ENCODE measurements at regions not wholly inside any gene's neighbourhood (a gene's known extent, or its start where the extent isn't known, plus 50 kb on each side); places are given as distances from the start of the nearest gene placed in this dataset.

DNA sequence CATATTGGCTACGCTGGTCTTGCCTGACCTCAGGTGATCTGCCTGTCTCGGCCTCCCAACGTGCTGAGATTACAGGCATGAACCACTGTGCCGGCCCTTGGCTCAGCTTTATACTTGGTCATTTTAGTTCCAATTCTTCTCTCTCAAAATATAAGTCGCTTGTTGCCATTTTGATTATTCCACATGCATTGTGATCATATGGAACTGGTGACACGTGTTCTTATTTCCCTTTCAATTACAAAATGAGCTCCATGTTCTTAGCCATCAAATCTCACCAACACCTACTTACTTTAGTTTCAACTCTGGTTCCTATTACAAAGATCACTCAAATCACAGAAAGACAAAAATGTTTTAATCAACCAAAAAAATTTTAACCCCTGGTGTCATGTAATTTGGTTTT lies 1711.7 kb downstream of the TP53TG3F start:
- no peak for DNase-seq

DNA sequence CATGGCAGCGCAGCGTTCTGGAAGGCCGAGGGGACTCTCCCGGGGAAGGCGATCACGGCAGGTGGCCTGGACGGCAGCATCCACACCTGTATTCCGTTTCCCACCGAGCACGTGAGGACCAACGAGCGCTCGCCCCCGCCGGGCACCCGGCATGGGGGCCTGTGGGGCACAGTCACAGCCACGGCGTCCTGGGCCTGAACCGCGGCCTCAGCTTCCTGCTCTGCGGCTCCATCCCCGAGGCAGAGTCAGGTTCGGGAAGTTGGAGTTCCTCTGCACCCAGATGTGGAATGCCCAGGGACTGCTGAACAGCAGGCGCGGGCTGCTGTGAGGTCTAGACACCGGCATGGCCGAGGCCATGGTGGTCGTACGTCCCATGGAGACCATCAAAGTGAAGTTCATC lies 1713.9 kb downstream of the TP53TG3F start:
- DNase-seq: no peak

DNA sequence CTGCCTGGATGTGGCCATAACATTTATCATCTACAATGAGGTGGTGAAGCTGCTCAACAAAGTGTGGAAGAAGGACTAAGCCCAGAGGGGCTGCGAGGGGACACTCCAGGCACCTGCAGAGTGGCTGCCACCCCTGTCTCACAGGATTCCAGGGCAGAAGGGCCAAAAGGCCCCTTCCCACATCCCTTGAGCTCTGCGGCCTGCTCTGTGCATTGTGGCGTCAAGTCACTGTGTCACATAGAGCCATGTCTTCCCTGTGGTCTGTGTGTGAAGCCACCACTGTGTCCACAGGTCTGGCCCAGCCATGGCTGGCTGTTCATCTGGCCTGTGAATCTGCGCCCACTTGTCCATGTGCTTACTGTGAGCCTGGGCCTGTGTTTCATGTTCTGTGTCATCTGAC lies 1714.6 kb downstream of the TP53TG3F start:
- DNase-seq: no peak

DNA sequence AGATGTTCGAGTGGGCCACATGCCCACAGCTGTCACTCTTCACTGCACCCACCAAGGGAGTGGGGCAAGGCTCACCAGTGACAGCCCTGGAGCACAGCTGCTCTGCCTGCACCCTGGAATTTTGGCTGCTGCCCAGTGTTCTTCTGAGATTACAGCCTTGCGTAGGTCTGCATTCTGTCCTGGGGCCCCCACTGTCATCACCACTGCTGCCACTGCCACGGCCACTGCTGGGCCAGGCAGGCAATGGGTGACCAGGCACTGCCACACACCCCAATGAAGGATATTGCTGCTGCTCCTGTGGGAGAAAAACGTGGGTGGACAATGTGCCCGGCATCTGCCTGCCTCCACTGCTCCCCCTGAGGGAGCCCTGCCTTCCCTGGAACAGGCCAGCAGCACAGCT lies 1717.0 kb downstream of the TP53TG3F start:
- DNase-seq: no peak

DNA sequence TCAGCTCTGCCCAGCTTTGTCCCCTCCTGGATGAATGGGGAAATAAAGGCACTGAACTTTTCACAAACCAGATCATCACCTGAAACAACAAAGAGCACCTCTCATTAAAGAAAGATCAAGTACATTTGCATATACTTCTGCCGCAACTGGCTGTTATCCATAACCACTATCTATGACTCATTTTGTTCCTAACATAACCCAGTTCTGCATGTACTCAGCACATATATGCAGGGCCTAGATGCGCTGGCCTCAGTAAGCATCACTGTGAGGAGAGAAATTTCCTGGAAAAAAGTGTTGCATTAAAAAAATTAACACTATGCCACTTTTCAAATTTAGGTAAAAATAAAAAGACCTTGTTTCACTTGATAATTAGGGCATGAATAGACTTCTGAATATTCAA lies 1718.4 kb downstream of the TP53TG3F start:
- no peak for DNase-seq

DNA sequence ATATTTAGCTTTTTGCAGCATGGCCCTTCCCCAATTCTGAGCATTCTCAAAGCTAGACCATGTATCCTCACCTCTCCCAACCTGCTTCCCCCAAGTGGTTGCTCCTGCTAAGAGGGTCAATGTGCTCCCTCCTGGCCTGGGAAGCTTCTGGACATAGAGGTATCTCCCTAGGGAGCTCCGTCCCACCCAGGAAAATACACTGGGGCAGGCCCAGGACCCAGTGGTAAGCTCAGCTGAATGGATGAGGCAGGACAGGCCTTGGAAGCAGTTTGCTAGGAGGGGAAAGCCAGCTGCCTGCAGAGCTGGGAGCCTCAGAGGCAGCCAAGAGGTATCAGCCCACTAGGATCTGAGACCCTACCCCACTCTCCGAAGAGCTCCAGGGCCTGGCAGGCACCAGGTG lies 1721.6 kb downstream of the TP53TG3F start:
- no peak for DNase-seq

DNA sequence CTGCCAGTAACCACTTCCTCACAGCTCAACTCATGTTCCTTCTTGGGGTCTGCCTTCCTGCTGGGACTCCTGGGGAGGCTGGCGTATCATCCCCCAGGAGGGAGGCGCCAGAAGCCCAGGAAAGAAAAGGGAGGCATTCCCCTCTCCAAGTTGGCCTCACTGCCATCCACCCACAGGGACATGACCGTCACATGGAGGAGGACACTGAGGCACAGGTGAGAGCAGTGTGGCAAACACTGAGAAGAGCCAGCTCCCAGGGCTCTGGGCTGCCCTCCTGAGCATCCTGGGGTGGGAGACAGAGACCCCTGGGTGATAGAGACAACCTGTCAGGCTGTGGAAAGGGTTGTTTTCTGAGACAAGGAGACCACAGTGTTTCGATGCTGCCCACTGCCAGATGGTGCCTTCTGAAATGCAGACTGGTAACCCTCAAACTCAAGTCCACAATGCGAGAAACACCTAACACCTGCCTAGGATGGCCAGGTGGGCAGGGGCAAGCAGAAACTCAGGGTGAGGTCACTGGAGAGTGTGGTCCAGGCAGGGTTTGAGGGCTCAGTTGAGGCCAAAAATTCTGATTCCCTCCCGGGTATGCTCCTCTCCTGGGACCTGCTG lies 1722.1 kb downstream of the TP53TG3F start:
- DNase-seq: no peak

DNA sequence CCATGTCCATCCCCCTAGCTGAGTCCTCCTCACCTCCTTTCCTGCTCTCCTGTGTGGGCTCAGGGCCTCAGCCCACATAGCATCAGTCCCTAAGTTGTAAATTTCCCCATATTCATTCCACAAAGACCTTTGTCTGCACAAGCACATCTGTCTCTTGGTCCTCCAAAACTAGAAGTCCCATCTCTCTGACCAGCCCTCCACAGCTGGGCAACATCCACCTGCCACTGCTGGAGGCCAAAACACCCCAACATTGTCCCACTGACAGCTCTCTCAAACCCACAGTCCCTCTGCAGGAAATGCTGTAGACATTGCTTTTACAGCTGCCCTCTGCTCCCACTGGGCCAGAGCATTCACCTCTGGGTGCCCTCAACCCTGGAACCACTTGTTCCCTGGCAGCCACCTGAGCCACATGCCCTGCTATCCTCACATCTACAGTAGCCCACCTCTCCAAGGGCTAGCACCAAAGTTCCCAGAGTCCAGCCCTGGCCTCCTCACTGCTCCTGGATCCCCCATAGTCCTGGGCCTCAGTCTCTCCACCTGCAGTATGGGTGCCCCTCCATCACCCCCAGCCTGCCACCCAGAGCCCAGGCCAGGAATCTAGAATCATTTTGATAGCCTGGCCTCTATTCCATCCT lies 1722.7 kb downstream of the TP53TG3F start:
- no peak for DNase-seq

DNA sequence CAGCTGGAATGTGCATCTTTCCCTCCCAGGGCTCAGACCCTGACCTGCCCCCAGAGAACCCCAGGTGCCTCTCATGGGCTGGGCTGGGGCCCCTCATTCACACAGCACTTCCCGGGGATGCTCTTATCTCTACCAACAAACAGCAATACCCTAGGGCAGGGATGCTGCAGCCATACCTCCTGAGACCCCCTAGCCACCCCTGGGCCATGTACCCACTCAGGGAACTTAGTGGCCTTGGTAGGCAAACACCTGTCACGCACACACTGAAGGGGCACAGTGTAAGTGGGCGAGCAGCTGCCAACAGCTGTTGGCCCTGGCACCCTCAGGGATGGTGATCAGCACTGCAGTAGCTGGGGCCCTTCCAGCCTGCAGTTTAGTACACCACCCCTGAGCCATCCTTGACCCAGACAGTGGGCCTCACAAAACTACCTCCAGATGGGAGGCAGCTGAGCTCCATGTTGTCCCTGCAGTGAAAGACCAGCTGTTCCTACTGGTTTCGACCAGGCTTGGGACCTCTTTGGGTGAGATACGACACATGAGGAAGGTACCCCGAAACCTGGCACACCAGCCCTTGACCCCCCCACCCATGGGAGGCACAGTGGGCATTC lies 1723.6 kb downstream of the TP53TG3F start:
- no peak for DNase-seq

DNA sequence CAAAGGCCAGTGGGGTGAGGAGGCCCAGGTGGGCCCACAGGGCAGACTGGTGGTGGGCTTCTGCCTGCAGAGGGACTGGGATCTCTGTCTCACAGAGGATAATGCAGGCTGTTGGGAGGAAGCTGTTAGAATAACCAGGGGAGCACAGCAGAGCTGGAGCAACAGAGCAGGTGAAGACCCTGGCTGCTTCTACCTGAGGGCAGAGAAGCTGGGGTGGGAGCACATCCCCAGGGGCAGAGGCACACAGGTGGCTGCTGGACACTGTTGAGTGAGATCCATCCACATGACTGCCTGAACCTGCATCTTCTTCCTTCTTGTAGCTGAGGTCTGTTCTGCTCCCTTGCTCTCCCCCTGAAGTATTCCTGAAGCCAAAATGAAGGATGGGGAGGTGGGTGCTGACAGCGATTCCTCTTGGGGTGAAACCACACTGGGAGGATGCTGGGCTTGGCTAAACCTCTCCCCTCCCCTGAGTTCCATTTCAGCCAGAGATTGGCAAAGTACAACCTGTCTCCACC lies 1725.0 kb downstream of the TP53TG3F start:
- DNase-seq: no peak

DNA sequence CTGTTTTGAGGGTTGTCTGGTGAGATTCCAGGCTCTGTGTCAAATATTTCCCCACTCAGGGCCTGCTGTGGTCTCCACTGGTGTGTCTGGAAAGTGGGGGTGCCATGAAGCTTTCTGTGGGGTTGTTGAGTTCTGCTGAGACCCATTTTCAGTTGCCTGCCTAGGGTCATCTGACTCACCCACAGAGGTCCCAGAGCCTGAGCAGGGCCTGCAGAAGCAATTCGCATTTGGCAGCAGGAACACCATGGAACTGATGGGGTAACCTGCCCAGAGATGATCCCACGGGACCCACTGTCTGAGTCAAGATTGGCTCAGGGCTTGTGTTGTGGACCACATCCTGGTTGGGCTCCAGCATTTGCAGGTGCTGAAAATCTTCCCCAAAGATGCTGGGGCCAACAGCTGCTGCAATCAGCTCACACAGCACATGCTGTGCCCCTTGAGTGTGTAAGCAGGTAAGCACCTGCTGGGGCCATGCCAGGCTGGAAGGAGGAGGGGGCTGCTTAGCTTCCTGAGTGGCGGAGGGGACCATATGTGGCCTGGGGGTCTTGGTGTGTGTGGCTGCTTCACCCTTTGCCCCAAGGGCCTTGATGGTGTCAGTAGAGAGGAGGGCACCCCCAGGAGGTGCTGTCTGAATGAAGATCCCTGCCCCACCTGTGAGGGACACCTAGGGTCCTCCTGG lies 1726.1 kb downstream of the TP53TG3F start:
- no peak for DNase-seq

DNA sequence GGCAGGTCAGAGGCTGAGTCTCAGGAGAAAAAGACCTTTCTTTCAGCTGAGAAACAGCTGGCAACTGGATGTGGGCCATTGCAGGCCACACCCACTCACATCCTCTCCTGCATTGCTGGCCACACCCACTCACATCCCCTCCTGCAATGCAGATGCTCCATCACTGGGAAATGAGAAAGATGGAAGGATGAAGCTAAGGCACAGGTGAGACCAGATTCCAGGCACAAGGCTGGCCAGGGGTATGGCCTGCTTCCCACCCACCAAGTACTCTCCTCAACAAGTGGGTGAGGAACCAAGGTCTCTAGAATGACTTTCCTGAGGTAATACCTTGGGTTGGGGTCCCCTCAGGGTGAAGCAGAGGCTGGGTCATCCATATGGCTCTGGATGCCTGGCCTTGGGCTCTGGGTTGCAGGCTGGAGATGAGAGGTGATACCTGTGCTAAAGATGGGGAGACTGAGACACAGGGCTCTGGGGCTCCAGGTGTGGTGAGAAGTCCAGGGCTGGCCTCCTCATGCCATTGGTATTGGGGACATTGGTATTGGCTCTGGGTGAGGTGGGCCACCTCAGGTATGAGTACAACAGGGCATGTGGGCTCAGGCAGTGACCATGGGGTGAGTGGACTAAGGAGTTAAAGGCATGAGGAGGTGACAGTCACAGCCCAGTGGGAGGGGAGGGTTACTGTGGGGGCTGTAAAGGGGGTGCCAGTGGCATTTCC lies 1726.8 kb downstream of the TP53TG3F start:
- no peak for DNase-seq

DNA sequence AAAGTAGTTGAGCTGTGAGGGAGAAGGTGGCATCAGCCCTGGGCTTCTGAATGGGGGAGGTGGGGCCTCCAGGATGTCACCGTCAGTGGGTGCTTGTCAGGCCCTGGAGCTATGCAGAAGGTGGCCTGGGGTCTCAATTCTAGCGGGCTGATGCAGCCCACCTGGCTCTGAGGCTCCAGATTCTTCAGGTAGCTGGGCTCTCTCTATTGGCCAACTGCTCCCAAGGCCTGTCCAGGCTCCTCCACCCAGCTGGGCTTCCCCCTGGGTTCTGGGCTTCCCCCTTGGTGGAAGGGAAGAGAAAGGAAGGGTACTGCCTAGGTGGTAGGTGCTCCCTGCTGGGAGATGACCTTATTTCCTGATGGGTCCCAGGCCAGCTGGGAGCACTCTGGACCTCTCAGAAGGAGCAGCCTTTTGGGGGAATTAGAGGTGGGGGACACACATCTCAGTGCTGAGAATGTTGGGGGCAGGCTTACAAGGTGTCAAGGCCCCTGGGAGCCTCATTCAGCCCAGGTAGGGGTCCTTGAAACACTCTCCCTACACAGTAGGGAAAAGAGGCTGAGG lies 1728.3 kb downstream of the TP53TG3F start:
- no peak for DNase-seq

DNA sequence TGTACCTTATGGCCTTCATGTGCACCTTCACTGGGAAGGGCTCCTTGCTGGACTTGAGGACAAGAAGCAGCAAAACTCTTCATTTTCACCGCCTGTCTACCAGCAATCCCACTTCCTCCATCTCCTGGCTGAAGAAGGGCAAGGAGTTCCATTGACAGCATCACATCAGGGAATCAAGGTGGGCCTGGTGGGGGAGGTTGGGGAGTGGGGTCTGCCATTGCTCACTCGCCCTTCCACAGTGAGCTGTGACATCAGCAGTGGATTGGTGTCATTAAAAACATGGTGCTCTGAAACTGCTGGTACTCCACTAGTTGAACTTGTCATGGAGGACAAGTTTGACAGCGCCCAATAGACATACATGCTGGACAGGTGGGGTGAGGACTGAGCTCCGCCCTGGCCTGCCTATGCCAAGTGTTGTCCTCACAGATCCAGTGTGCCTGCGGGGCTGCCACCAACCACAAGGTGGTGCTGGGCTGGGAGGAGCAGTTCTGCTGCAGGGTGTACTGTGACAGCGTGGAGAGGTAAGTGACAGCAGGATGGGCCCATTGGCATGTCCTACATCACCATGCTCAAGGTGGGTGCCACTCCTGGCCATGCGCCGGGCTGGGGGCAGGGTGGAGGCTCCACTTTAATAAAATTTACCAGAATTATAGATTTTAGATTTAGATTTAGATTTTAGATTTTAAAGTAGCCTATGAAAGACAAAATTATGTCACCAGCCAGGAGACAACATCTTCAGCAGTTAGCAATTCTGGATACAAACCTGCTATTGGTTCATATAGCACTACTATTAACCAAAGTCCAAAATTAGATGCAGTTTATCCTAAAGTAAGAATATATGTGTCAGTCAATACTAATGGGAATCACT lies 1729.1 kb downstream of the TP53TG3F start:
- no peak for DNase-seq

DNA sequence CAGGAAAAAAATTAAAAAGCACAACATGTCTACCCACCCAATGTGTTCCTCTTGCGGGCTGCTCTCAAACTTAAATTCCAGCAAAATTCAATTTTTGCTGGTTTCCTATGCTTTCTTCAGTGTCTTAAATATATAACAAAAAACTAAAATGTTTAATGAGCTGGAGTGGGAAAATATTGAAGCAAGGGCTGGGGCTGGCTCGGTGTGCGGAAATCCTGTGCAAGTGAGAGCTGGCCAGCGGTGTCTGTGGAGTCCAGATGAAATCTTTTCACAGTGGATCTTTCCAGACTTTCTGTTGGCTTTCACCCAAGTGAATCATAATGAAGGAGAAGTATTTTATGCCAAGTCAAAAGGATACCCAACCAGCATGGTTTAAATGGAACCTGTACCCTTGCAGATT lies 1733.6 kb downstream of the TP53TG3F start:
- no peak for DNase-seq

DNA sequence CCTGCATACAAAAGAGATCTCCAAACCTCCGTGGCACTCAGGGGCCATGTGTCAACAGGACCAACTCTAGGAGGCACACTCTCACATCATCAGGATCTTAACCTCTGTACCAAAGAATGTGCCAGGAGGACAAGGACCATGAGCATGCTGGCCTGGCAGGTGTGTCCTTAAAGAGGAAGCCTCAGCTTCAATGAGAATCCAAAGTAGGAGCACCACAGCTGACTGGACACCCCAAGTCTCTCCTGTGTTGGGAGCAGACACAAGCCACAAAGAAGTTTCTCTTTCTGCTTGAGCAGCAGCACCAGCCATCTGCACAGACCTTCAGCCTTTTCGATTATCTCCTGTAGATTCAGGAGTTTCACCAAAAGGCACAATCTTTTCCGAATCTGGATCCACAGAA lies 1734.5 kb downstream of the TP53TG3F start:
- no peak for DNase-seq

DNA sequence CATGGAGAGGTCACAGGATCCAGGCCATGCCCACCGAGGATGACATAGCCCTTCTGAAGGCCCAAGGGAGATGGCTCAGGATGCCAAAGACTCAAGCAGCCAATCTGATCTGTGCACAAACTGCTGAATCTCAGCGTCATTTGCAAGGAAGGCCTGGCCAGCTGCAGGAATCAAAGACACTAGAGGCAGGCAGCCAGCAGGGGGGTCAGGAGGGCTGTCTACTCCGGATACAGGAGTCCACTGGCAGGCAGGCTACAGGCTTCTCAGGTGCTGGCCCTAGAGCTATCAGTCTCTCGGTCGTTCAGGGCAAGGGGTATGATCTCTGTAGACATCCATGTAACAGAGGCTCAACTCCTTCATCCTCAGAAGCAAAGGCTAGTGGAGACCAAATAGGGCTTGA lies 1735.3 kb downstream of the TP53TG3F start:
- no peak for DNase-seq

DNA sequence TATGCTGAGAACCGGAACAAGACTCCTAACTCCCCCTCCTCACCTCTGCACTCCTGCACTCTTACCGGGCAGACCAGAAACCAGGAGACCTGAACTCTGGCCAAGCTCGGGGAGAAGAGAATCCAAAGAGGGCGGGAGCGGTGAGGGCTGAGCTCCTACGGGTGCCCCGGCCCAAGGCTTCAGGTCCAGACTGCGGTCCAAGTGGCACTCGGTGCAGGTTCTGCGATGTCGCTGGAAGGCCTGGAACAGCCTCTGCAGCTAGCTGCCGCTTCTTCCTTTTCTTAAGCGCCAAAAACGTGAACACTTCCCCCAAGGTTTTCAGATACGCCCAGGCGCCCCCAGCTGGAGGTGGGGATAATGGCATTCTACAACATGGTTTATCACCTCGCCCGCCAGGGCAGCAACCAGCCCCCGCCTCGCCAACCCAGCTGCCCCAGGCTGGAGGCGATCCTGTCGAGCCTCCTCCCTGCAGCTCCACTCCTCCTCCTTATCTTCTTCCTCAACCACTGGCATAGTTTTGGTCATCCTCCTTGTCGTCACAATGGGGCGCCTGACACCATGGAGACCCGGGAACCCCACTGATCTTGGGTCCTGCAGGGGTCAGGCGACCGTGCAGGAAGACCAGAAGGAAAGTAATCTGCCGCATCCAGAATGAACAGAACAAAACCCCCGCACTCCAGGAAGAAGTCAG lies 1735.9 kb downstream of the TP53TG3F start:
- no peak for DNase-seq

DNA sequence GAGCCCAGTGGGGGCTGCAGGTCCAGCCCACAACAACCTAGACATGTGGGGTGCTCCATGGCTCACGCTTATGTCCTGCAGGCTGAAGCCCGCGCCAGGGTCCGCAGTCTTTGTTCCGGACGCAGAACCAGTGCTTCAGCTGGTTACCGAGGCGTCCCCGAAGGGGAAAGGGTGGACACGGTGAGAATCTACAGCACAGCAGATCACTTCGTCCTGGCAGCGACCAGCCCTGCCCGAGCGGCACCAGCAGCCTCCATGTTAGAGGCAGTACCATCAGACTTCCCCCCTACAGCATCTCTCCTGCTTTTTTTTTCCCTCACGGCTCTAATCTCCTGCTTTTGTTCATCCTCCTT lies 1736.4 kb downstream of the TP53TG3F start:
- no peak for DNase-seq

DNA sequence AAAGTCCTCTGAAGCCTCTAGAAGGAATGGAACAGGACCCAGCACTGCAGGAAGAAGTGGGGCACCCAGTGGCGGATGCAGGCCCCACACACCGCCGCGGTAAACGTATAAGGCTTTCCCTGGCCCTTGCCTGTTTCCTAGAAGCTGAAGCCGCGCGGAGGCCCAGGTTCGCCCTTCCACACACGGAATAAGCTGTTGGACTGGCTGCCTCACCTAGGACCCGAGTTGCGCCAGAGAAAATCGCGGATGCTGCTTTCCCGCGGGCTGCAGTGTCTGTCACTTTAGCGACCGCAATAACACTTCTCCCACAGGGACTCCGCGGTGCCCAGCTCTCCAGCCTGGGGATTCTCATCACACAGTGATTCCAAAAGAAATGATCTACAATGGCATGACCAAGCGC lies 1736.9 kb downstream of the TP53TG3F start:
- DNase-seq: no peak

DNA sequence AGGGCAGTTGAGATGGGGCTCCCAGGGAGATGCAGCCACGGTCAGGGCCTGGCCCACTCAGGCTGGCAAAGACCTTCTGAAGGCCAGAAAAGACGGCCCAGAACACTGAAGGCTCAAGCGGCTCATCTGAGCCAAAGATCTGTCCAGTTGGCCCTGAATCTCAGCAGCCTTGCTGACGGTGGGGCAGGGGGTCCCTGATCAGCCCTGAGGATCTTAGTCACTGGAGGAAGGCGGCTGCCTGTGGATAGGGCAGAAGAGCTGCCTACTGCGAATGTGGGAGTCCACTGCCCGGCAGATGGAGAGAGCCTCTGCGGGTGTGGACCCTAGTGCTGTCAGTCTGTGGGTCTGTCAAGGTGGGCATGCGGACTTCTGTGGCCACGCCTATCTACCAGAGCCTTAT lies 1738.2 kb downstream of the TP53TG3F start:
- DNase-seq: no peak

Measured in NCI-H2107 (cell line).